ENCODE measurements at regions not wholly inside any gene's neighbourhood (a gene's known extent, or its start where the extent isn't known, plus 50 kb on each side); places are given as distances from the start of the nearest gene placed in this dataset.

DNA sequence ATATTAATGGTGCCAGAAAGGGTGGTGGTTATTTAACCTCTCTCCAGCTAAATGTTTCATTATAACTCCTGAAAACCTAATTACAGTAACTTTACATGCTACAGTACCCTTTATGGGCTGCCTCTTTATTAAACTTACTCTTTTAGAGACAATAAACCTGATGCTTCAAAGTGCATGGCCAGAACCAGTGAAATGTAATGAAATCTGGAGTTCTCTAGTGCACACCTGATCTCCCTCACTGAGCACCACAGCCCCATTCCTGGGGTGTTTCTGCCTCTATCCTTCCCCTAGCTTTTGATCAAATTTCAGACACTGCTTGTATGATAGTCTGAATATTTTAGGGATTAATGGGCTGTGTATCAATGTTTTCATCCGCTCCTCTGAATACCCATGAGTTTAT, 306.5 kb upstream of the WWC1 start:
- no peak for DNase-seq (ENCODE audit: low read depth)

DNA sequence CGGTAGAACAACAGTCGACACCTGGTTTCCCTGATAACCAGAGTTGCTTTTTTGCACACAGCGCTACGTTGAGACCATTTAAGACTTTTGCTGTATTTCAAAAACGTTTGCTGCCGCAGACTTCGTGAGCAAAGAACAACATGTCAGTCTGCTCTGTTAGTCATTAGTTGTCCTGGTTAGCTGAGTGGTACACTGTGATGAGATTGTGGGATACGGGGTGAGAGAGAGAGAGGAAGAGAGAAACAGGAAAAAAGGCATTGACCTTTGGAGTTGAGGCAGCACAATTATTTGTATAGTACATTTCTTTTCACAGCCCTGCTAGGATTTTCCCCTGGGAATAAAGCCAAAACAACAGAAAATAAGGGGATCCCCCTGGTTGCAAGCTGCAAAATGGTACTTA, 306.1 kb upstream of the WWC1 start:
- DNase-seq (ENCODE audit: low read depth): no peak

DNA sequence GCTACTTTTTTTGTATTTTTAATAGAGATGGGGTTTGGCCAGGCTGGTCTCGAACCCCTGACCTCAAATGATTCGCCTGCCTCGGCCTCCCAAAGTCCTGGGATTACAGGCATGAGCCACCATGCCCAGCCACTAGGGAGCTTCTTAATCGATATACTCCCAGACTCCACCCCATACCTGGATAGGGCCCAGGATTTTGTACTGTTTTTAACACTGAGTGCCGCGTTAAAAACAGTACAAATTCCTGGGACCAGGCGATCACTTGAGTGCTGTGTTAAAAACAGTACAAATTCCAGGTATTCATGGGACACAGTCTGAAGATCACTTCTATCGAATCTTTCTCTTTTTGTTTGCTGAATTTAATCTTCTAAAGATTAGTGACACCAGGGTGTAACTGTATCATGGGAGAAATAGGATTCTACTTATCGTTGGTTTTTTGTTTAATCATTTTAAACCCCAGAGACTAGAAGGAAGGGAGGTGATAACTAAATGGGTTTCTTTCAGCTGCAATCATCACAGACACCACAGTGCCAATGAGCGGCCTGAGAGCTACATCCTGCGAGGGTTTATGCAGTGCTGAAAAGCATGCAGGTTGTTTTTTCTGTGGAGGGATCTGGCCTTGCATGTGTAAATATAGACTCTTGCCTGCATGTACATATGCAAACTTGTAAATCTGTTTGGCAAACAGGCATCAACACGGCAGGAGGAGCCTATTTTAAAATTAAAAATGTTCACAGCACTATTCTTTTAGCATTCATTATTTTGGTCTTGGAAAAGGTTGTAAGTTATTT, 303.8 kb upstream of the WWC1 start:
- DNase-seq (ENCODE audit: low read depth): no peak

DNA sequence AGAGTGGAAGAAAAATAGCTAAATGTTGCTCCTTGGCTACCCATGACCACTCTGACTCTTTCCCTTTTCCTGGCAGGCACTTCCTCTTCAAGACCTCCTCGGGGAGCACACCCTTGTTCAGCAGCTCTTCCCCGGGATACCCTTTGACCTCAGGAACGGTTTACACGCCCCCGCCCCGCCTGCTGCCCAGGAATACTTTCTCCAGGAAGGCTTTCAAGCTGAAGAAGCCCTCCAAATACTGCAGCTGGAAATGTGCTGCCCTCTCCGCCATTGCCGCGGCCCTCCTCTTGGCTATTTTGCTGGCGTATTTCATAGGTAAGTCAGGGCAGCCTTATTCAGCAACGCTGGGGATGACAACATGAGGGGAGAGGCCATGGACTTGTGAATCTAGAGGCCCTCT, 298.6 kb upstream of the WWC1 start:
- no peak for DNase-seq (ENCODE audit: low read depth)

DNA sequence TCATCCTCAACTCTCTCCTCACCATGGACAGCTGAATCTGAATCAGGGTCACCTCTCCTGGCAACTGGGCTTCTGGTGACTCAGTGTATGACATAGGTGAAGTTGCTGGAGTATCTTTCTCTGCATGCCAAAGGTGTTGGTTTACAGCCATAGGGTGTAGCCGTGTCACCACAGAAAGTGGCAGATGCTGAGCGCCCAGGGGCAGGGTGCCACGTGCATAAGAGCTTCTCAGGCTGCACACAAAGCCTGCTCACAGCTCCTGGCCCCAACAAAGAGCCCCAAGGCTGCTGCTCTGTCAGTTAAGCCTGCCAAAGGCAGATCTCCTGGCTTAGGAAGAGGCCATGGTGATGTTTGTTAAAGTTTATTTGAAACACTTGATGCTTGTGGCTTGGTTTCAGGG, 297.7 kb upstream of the WWC1 start:
- no peak for DNase-seq (ENCODE audit: low read depth)

DNA sequence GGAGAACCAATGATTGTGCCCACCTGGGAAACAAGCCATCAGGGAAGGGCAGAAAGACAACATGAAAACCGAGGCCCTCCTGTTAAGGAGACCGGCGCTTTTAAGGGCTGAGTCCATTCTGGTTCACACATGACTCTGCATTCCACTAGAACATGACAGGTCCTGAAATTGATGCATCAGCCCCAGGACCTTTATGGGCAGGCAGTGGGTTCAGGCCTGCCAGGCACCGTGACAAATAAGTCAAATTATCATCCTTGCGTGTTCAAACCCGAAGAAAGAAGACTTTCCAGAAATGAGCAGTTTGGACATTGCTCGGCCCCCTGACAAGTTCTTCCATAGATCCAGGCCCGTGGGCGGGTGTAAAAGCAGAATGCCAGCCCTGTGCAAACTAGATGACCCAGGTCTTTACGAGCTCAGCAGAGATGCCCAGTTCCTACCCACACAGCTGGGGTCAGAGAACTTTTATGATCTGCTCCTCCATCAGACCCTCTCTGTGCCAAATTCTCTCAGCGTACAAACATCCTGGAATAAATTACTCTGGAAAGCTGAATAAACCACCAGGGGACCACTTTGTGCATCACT, 295.5 kb upstream of the WWC1 start:
- DNase-seq (ENCODE audit: low read depth): no peak

DNA sequence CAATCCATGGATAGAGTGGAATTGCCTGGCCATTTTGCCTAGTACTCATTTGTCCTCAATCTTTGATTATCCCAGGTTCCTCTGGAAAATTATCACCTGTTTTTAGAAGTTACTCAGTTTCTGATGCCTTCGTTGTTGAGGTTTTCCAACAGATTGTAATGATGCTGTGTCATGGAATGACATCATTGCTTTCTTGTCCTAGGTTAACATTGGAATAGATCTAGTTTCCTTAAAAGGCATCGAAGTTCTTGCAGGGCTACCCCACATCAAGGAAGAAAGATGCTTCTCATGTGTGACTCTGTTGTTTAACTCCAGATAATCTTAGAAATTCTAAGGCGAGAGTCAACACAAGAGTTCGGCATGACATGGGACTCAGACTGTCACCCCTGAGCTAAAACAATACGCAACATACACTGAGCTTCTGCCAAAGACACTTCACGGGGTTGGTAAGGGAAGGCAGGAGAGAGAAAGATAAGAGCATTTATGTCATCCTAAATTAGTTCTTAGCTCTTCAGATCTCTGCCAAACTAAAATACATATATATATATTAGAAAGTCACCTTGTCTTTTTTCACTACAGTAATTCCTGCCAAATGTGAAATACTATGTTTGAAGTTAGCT, 293.2 kb upstream of the WWC1 start:
- DNase-seq (ENCODE audit: low read depth): no peak

DNA sequence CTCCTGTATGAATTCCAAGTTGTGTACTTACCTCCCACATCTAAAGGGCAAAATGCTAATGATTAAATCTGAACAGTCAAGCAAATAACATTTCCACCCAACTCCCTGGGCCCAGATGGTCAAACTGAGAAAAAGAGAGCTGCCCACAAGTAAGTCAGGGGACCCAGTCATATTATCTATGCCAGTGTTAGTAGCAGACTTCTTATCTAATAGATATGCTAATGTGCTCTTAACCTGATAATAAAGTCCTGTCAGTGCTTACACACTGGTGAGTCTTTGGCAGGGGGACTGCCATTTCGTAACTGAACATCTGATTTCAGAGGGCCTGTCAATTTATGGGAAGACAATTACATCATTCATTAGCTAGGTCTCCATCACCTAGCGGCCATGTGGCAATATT, 292.3 kb upstream of the WWC1 start:
- DNase-seq (ENCODE audit: low read depth): no peak

DNA sequence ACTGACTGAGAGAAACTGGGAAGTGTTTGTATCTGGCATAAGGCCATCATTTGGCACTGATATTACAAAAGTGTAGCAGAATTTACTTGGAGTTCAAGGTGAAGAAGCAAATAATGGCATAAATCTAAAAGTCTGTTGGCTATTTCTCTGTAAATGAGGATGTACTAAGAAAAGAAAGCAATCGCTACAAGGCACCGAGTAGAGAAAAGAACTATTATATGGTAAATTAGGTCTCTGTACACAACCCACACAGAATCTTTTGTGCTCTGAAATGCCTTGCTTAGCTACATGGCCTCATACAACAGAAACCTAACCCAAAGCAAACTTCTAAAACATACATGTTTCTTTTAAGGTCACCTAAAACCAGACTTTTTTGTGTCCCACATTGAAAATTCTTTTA, 290.1 kb upstream of the WWC1 start:
- DNase-seq (ENCODE audit: low read depth): no peak

DNA sequence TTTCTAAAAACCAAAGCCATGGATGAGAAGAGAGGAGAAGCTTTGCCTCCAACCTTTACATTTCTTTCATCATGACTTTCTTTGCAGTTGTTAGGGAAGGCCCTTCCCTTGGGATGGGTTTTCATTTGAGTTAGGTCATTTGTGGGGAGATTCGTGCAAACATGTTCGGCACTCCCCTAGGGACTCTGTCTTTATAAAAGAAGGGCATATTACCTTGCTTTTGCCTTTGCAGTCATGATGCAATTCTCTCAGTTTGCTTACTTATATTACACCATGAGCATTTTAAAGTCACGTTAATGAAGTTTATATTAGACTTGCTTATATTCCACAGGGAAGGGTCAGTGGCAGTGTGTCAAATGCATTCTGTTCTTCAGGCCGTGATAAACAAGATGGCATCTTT, 289.3 kb upstream of the WWC1 start:
- no peak for DNase-seq (ENCODE audit: low read depth)

DNA sequence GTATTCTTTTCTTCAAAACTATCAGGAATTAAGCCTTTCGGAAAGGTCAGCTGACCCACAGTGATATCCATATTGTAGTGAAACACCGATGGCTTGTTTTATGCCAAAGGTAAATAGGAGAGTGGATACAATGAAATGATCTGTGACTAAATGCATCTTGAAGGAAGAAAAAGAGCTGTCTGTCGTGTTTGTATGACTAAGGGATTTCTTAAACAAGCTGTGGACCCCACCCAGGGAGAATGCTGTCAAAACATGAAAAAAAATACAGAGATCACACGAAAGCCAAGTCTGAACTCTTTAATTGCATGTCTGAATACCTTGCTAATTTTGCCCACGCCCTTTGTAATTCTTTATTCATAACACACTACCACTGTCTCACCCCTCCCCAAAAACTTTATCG, 286.4 kb upstream of the WWC1 start:
- DNase-seq (ENCODE audit: low read depth): no peak

DNA sequence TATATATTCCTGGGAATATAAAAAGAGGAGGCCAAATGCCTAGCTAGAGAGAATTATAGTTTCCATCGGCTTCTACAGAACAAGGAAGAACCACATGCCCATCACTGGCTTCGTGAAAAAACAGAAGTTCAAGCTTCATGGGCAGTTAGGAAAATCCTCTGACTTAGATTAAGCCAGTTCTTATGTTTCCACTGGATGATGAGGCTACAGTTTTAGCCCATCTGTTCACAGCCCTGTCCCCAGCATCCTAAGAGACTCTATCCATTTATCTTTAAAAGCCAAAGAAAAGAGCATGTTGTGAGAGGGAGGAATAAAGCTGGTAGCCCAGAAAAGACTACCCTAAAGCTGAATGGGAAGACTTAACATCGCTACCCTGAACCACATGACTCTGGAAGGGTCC, 285.5 kb upstream of the WWC1 start:
- DNase-seq (ENCODE audit: low read depth): no peak

DNA sequence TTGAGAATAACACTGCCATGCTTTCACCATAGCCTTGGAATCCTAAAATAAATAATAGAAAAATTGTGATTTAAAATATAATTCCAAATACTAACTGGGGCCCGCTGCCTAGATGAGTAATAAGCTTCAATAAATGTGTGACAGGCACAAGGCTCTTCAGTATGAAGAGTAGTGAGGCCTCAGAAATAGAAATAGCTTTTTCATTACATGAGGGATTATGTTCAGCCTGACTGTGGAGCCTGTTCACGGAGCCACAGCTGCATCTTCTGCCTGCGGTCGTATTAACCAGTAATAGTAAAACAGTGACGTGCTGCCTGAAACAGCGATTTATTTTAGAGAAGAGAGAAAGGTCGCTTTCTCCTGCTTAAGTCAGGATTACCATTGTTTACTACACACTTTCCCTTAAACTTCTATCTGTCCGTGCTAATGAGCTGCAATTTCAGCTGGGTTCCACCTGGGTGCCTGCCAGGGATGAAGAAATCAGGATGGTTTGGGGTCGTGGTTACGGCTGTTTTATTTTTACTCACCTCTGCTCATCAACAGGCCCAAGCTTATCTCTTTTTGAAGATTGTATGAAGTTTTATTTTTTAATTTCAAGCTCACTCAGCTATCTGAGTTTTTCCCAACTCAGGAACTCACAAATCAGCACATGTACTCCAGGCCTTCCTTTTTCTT, 284.9 kb upstream of the WWC1 start:
- DNase-seq (ENCODE audit: low read depth): no peak

DNA sequence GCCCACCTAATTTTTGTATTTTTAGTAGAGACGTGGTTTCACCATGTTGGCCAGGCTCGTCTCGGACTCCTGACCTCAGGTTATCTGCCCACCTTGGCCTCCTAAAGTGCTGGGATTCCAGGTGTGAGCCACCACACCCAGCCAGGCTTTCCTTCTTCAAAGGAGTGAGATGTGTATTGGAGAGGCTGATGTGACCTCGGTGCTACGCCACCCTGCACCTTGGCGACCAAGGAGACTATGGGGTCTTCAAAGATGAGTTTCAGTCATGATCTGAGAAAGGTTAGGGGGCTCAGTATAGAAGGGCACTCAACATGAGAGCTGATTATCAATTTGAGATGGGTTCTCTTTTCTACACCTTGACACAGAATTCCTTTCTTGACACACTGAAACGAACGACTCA, 284.2 kb upstream of the WWC1 start:
- no peak for DNase-seq (ENCODE audit: low read depth)

DNA sequence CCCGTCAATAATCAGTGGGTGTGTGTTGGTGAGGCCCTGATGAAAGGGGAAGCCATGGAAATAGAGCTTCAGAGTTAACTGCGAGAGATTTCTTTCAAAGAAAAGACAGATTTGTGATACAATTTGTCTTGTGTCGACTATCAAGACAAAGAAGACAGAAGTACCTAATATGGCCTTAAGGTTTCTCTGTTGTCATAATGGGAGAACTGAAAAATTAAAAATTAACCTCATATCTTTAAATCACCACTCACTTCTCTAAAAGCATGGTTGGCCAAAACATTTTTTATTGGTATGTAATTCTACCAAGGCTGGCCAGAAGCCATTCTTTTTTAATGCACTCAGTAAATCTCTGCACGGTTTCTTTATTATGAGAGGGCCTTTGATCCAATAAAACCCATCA, 282.9 kb upstream of the WWC1 start:
- no peak for DNase-seq (ENCODE audit: low read depth)

DNA sequence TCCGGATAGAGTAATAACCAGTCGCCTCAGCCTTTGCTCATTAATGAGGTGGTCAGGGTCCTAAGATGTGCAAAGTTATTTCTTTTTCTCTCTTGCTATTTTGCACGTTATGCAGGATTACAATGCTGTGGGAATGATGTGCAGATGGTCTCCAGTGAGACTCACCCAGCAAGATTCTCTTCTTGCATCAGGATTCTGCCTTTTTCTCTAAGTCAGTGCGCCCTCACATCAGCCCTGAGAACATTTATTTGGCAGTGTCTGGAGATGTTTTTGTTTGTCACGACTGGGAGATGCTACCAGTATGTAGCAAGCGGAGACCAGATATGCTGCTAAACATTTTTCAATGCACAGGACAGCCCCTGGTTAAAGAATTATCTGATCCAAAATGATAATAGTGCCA, 280.3 kb upstream of the WWC1 start:
- no peak for DNase-seq (ENCODE audit: low read depth)

DNA sequence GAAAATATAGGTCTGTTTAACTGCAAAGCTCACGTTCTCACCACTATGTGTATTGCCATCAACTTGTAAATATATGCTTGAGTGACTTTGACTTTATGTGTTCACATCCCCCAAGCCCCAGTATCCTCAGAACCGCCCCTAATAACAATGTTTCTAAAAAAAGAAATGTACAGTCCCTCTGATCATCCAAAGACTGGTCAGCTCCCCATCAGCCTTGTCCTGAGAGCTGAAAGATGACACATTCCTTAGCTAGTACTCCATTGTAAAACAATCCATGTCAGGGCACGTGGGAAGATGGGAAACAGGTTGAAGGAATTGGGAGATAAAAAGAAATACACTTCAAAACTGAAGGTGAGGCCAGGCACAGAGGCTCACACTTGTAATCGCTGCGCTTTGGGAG, 279.4 kb upstream of the WWC1 start:
- DNase-seq (ENCODE audit: low read depth): no peak

DNA sequence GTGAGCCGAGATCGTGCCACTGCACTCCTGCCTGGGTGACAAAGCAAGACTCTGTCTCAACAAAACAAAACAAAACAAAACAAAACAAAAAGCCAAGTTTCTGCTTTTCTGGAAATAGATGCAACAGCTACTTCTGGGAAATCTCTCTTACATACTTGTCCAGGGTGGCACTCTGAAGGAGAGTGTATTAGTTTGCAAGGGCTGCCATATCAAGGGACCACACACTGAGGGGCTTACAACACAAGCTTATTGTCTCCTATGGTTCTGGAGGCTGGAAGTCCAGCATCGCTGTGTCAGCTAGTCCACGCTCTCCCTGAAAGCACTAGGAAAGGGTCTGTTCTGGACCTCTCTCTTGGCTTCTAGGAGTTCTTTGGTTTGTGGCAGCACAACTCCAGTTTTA, 277.9 kb upstream of the WWC1 start:
- no peak for DNase-seq (ENCODE audit: low read depth)

DNA sequence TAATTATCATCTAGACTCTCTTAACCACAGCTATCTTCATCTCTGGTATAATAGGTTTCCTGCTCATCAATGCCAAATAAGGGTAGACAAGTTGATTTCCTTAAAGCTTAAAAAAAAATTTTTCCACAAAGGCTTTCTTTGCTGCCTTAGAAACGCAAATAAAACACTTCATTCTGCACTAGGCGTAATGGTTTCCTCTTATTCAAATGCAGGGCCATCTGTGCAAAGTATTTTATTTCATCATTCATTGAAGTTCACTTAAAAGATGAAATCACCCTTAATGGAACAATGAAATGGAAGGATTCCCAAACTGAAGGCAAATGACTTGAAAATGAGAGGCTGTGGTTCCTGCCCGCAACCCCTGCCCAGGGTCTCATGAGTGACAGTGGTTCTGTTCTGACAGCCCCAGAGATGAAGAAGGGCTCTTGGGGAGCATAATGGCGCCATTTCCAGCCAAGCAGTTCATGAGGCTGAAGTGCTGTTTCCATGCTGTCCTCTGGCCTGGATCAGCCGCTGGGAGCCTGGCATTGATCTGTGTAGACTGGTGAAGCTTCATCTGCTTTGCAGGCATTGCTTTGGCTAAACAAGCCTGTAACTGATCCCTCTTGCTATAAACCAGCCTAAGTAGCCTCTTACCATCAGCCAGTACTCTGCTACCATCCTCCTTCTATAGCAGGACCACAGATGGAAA, 276.9 kb upstream of the WWC1 start:
- DNase-seq (ENCODE audit: low read depth): no peak

DNA sequence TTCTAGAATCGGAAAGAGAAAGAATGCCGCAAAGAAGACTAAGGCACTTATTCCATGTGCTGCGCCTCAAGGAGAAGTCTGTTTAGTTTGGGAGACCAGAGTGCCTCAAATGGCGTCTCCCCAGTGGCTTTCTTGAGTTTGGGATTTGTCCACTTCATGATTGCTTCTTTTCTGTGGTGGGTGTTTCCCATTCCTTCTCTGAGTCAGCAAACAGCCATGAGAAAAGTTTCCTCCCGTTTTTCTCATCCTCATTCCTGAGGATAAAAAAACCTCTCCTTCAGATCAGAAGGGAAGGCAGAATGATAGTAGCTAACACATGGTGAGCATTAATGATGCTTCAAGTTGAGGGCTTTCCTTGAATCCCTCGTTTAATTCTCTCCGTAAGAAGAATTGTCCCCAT, 275.9 kb upstream of the WWC1 start:
- DNase-seq (ENCODE audit: low read depth): no peak

DNA sequence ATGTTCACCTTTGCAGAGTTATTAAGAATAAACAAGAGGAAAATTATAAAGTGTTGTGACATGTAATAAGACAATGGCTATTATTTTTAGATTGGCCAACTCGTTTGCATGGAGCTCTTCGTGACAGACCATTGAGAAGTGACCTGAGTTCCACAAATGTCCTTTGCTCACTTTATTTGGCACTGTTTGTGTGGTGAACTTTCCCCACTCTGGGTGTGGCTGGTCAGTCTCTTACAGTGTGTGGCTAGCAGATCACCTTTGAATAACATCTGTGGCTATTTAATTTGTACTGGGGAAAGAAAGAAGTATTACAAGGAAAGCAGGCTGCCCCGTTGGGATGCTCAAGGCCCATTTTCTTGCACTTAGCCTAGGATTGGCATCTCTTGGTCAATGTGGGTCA, 274.1 kb upstream of the WWC1 start:
- no peak for DNase-seq (ENCODE audit: low read depth)

DNA sequence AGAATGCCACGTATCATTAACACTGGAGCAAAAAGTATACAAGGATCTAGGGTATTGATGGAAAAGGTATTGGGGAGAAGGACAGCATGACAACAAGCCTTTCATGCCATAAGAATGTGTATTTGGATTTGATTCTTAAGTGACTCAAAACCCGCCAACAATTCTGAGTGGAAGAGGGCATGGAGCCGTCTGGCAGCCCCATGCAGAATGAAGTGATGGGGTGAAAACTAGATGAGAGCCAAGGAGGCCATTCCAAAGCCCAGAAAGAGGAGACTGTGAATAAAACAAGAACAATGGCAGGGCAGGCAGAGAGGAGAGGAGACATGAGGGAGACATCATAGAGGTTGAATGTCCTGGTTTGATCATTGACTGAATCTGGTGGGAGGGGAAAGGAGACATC, 272.3 kb upstream of the WWC1 start:
- no peak for DNase-seq (ENCODE audit: low read depth)
